ENCODE measurements at regions not wholly inside any gene's neighbourhood (a gene's known extent, or its start where the extent isn't known, plus 50 kb on each side); places are given as distances from the start of the nearest gene placed in this dataset.

GRCh38 chr10:78863140-78863905 lies 205.4 kb upstream of the ZMIZ1 start:
- DNase-seq = no peak
- intact Hi-C loops (cut with DNase I, micrococcal nuclease) = no loop called here
- no peak for ATAC-seq

DNA sequence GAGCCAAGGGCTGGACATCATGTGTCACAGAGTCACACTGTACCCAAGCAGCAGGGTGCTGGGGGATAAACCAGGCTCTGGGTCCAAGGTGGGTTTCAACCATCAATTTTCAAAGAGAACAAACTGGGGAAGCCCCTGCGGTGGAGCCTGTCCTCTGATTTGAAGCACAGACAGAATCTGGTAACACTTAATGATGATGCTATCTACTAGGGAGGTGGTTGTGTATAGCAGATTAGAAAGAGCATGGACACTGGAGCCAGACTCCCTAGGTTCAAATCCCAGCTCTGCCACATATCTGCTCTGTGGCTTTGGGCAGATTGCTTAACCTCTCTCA lies 204.9 kb upstream of the ZMIZ1 start:
- DNase-seq = no peak
- ATAC-seq = no peak
- intact Hi-C loops (cut with DNase I, micrococcal nuclease) = no loop called here

DNA sequence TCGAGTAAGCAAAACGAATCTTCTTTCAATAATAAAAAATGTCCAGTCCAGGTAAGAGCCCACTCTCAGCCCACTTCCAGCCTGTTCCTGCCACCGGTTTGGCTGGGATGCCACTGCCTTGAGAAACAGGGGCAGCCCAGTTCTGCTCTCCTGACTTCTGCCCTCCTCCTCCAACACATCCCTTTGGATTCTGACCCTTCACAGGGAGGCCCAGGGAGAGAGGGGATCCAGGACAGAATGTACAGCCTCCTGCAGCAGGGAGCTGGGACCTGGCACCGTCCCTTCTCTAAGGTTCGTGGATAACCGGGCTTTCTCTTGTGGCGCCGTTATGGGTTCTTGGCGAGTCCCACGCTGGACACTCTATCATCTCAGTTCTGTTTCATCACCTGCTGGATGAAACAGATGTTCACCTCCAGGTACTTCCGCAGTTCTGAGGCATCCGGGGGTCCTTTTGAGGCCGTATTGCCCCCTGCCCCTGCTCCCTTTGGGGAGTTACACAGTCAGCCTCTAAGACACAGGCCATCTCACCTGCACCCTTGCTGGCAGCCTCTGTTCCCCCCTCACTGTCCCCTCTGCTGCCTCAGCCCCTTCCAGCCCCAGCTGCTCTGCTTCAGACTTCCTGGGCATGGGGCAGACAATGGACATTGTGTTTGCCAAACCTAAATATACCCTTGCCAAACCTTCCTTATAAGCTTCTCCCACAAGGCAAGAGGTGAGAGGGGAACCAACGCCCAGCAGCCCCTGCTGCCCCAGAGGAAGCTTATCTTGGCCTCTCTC lies 203.8 kb upstream of the ZMIZ1 start:
- ATAC-seq (no peak), DNase-seq (no peak)
- intact Hi-C loops (cut with DNase I, micrococcal nuclease) = no loop called here

DNA sequence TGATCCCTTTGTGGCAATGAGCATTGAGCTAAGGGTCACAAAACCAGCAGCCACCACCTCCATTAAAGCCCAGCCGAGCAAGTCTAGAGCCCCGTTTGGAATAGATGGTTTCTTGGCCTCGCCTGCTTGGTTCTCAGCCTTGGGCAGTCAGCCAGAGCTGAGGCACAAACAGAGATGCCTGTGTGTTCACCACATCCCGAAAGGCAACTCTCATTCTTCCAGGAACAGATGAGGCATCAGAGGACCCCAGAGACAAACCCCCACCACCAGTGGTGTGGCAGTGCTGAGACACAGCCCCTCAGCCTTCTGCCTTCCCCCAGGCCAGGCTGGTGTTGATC lies 203.3 kb upstream of the ZMIZ1 start:
- intact Hi-C loops (cut with DNase I, micrococcal nuclease) = no loop called here
- DNase-seq (peak in 1 of 2 donors; percentile 11), ATAC-seq (no peak)

- ATAC-seq = no peak
- intact Hi-C loops (cut with DNase I, micrococcal nuclease) = no loop called here
Observed at GRCh38 chr10:78865931-78866717, 202.6 kb upstream of the ZMIZ1 start.

DNA sequence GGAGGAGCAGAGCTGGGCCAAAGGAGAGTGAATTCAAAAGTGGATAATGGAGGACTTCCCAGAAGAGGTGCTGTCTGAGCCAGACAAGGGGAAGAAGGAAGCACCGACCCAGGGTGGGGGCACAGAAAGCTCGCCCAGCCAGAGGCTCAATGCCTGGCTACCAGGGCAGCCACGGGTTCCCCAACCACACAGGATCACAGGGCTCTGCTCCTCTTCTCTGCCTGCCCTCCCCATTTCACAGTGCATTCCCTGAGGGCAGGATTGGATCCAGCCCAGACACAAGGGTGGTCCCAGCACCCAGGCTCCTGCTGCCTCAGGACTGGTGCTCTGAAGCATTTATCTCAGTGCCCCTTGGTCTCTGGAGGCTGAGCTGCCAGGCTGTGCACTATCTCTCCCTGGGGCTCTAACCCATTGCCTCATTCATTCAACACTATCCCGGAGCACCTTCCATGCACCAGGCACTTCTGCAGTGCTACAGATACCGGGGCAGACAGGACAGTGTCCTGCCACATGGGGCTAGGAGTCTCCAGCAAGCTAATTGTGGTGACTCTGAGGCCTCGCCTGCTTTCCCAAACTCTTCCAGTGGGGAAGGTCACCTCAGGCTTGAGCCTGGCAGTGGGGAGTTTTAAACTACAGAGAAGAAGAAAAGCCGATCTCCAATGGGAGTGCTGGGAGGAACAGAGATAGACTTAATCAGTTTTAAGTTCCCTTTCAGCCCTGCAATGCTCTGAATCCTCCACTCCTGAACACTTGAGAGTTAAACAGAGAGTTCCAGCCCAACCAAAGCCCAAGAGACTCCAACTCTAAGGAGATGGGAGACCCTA lies 201.8 kb upstream of the ZMIZ1 start:
- intact Hi-C loops (cut with DNase I, micrococcal nuclease) = no loop called here
- DNase-seq (no peak), ATAC-seq (no peak)

More at GRCh38 chr10:78865931-78866717, 202.6 kb upstream of the ZMIZ1 start:
- DNase-seq = no peak

DNA sequence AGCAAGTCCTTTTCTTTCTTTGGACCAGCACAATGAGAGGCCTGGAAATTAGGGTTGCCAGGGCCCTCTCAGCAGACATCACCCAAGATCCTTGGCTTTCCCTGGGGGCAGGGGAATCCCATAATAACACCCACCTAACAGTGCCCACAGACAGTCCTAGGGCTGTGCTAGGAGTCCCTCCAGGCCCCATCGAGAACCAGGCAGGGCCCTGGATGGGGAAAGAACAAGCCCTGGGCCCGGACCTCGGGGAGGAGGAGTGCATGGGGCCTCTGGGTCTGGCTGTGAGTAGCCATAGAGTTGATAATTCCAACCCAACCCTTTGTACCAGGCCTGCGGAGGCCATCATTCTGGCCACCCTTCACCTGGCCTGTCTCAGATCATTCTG lies 201.2 kb upstream of the ZMIZ1 start:
- ATAC-seq (no peak), DNase-seq (no peak)
- intact Hi-C loops (cut with DNase I, micrococcal nuclease) = no loop called here

GRCh38 chr10:78868048-78868447 lies 200.7 kb upstream of the ZMIZ1 start:
- ATAC-seq (no peak), DNase-seq (no peak)
- intact Hi-C loops (cut with DNase I, micrococcal nuclease) = no loop called here

- DNase-seq = no peak
- intact Hi-C loops (cut with DNase I, micrococcal nuclease) = no loop called here
- no peak for ATAC-seq
Observed at GRCh38 chr10:78868456-78868855, 200.3 kb upstream of the ZMIZ1 start.

DNA sequence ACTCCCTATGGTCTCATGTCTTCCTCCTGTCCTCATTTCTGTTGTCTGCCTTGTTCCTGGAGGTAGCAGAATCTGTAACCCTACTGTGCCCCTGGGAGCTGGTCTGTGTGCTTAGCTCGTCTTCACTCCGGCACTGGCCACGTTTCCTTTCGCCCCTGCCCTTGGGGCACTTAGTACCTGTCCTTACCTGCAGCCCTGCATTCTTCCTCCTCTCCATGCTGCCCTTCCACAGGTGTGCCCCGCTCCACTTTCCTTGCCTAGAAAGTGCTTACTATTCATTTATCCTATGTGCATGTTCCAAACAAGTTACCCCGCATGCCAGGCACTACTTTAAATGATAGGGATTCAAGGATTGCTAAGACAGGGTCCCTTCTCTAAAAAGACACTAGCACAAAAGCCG lies 199.9 kb upstream of the ZMIZ1 start:
- DNase-seq = no peak
- ATAC-seq = no peak
- intact Hi-C loops (cut with DNase I, micrococcal nuclease) = no loop called here

DNA sequence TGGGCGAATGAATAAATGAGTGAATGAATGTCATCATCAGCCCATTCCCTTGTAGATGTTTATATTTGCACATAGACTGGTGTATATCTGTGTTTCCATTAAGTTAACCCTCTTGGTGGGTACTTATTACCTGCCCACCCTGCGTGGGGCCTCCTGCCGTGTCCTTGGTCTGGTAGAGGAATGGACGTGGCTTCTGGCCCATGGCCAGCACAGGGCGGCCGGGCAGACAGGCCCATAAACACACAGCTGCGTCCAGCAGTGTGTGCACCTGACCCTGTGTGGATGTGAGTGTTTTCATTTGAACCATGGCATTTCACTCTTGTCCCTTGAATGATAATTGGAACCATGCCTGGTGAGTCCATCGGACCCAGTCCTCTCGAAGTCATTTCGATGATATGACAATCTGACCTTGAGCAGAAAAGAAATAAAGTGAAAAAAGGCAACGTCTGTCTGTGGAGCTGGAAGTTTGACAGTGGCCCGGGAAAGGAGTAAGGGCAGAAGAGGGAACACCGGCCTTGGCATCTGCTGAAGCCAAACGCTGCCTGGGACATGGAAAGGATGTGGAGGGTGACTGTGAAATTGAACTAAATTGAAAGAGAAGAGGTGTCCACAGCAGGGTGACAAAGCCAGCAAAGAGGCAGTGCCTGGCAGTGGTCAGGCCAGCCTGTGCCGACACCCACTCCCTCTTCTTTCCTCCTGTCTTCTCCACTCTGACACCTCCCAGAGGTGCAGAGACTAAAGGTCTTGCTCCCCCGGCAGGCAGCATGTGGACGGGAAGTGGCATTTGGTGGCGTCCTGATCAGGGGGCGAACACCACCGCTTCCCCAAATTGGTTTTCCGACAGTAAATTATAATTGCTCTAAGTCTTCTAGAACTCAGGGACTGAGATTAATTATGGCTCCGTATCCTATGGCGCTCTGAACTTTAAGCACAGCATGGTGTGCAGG lies 199.0 kb upstream of the ZMIZ1 start:
- ATAC-seq (no peak), DNase-seq (no peak)
- intact Hi-C loops (cut with DNase I, micrococcal nuclease) = no loop called here

- intact Hi-C loops (cut with DNase I, micrococcal nuclease) = no loop called here
- ATAC-seq = no peak
- no peak for DNase-seq
Observed at GRCh38 chr10:78870458-78870857, 198.3 kb upstream of the ZMIZ1 start.

DNA sequence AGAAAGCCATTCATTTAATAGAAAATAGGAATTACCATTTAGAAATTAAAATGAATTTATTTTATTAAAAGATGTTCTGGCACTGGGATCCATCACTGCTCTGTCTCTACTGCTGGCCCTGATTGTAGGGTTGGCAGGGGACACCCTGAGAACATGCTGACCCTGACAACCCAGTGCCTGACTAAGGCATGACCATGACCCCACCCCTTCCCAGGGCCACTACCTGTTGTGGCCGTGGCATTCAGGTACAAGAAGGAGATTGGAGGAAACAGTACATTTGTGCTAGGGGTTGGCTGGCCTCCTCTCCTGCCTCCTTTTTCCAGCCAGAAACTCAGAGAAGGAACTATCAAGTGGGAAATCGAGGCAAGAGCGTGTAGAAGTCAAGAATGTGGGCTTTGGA lies 197.0 kb upstream of the ZMIZ1 start:
- intact Hi-C loops (cut with DNase I, micrococcal nuclease) = no loop called here
- ATAC-seq = no peak
- DNase-seq = no peak

DNA sequence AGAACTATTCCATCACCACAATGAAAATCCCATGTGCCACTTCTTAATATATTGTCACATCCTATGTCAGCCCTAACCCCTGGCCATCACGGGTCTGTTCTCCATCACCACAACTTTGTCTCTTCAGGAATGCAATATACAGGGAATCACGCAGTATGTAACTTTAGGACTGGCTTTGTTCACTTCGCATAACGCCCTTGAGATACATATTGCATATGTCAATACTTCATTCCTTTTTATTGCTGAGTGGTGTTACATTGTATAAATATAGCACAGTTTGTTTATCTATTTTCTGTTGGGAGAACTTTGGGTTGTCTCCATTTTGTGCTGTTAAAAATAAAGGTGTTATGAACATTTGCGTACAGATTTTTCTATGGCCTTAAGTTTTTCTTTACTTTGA lies 195.4 kb upstream of the ZMIZ1 start:
- peak; percentile 44 for ATAC-seq

GRCh38 chr10:78875331-78875877 lies 193.4 kb upstream of the ZMIZ1 start:
- intact Hi-C loops (cut with DNase I, micrococcal nuclease) = no loop called here
- ATAC-seq = no peak
- no peak for DNase-seq

More for the DNA sequence above, 195.4 kb upstream of the ZMIZ1 start:
- intact Hi-C loops (cut with DNase I, micrococcal nuclease) = no loop called here
- DNase-seq = no peak

DNA sequence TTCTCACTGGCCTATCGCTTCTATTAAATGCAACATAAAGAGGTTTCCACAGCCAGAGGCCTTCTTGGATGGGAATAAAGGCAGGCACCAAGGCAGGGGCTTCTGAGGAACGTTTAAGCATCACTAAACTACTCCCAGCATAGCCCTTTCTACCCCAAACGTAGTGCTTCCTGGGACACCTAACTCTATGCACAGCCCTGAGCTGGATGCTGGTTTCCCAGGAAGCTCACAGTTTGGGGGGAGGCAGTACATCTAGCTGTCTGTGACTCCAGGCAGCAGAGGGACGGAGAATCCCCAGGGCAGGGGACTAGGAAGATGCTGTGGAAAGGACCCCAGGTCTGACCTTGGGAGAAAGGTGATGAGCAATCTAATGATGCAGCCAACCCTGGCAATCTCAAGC lies 192.8 kb upstream of the ZMIZ1 start:
- DNase-seq (no peak), ATAC-seq (no peak)
- intact Hi-C loops (cut with DNase I, micrococcal nuclease) = no loop called here

- no peak for ATAC-seq
- DNase-seq = no peak
- intact Hi-C loops (cut with DNase I, micrococcal nuclease) = no loop called here
Observed at GRCh38 chr10:78876449-78876848, 192.3 kb upstream of the ZMIZ1 start.

GRCh38 chr10:78879621-78880020 lies 189.1 kb upstream of the ZMIZ1 start:
- intact Hi-C loops (cut with DNase I, micrococcal nuclease) = no loop called here
- ATAC-seq (no peak), DNase-seq (no peak)
